Natural killer cell treated with Interleukin-12 subunit alpha and Interleukin-12 subunit beta and Interleukin-15 and Interleukin-18, amount 100 ng/mL, for 72 hours (primary cell): ENCODE measurements at regions not wholly inside any gene's neighbourhood (a gene's known extent, or its start where the extent isn't known, plus 50 kb on each side); places are given as distances from the start of the nearest gene placed in this dataset.
"Not testable (repeated sequence)": the region's sequence is repeated elsewhere in the genome, so short reads cannot be mapped to it uniquely, and the experiment has no call there.

ENCODE experiments used
- ATAC-seq, 2 donors: fragments of 150-1000 bp; cut with Tn5 transposase in 1 of 2; sonication (Bioruptor Pico), chemical (Tn5 transposase) in 1 of 2; 2 replicates each; pipeline ENCODE4 v1.10.0; 2021
- DNase-seq: peaks from one replicate; pipeline ENCODE4 v3.0.0; 2022; ENCODE audit warnings: low spot score
- H3K27ac Mint-ChIP-seq, 2 donors: 1 replicate in 1 of 2; 2 replicates in 1 of 2; pipeline ENCODE4 v1.8.0; 2022; ENCODE audit warnings: mixed read lengths in 2 of 2, mild to moderate bottlenecking in 1 of 2, moderate library complexity in 1 of 2
- H3K27me3 Mint-ChIP-seq, 2 donors: 1 replicate in 1 of 2; 2 replicates in 1 of 2; pipeline ENCODE4 v1.8.0; 2022; ENCODE audit warnings: mixed read lengths in 2 of 2
- H3K36me3 Mint-ChIP-seq: one replicate; pipeline ENCODE4 v1.8.0; 2022; ENCODE audit warnings: mixed read lengths
- H3K4me1 Mint-ChIP-seq, 2 donors: 1 replicate in 1 of 2; 2 replicates in 1 of 2; pipeline ENCODE4 v1.8.0; 2022; ENCODE audit warnings: low read depth in 2 of 2, mixed read lengths in 2 of 2, mild to moderate bottlenecking in 1 of 2
- H3K4me3 Mint-ChIP-seq: one replicate; pipeline ENCODE4 v1.8.0; 2022; ENCODE audit warnings: mixed read lengths
- H3K9me3 Mint-ChIP-seq: 2 replicates; pipeline ENCODE4 v1.8.0; 2022; ENCODE audit warnings: mixed read lengths

GRCh38 chr2:155547571-155547970 is 785.0 kb downstream of the NR4A2 start:
- ATAC-seq (no peak), DNase-seq (no peak)
- H3K27me3 Mint-ChIP-seq: no peaks in the 10 kb centered on the region
- H3K4me1 Mint-ChIP-seq: no peaks in the 10 kb centered on the region
- H3K4me3 Mint-ChIP-seq: no peak overlapping the region
- no peak overlapping the region for H3K27ac Mint-ChIP-seq
- peaks cover 5% of the 10 kb centered on the region for H3K9me3 Mint-ChIP-seq
- no peaks in the 10 kb centered on the region for H3K36me3 Mint-ChIP-seq

- peaks cover 5% of the 10 kb centered on the region for H3K9me3 Mint-ChIP-seq
- H3K36me3 Mint-ChIP-seq: no peaks in the 10 kb centered on the region
- no peak overlapping the region for H3K4me3 Mint-ChIP-seq
- H3K27ac Mint-ChIP-seq: no peak overlapping the region
- no peaks in the 10 kb centered on the region for H3K27me3 Mint-ChIP-seq
- H3K4me1 Mint-ChIP-seq: no peaks in the 10 kb centered on the region
- DNase-seq (no peak), ATAC-seq (no peak)
Observed at GRCh38 chr2:155546721-155547555, 785.6 kb downstream of the NR4A2 start.

- H3K4me3 Mint-ChIP-seq, H3K27me3 Mint-ChIP-seq, H3K36me3 Mint-ChIP-seq, H3K27ac Mint-ChIP-seq, ATAC-seq, H3K4me1 Mint-ChIP-seq, H3K9me3 Mint-ChIP-seq, DNase-seq: not testable (repeated sequence)
Observed at GRCh38 chr2:155539028-155539427, 793.5 kb downstream of the NR4A2 start.

- Mint-ChIP-seq H3K4me1 (no peaks in the 10 kb centered on the region), H3K9me3 (peaks cover 15% of the 10 kb centered on the region), H3K36me3 (no peaks in the 10 kb centered on the region), H3K27ac (no peak overlapping the region), H3K27me3 (no peaks in the 10 kb centered on the region), H3K4me3 (no peak overlapping the region)
- ATAC-seq (no peak), DNase-seq (no peak)
Observed at GRCh38 chr2:155528034-155528433, 804.5 kb downstream of the NR4A2 start.

- ATAC-seq (no peak), DNase-seq (no peak)
- H3K27me3 Mint-ChIP-seq: no peaks in the 10 kb centered on the region
- no peak overlapping the region for H3K27ac Mint-ChIP-seq
- H3K4me3 Mint-ChIP-seq: no peak overlapping the region
- H3K4me1 Mint-ChIP-seq: no peaks in the 10 kb centered on the region
- no peaks in the 10 kb centered on the region for H3K36me3 Mint-ChIP-seq
- H3K9me3 Mint-ChIP-seq: peaks cover 18% of the 10 kb centered on the region
Observed at GRCh38 chr2:155525199-155525598, 807.3 kb downstream of the NR4A2 start.

- no peaks in the 10 kb centered on the region for H3K4me1 Mint-ChIP-seq
- H3K9me3 Mint-ChIP-seq: peaks cover 12% of the 10 kb centered on the region
- no peak overlapping the region for H3K27ac Mint-ChIP-seq
- H3K36me3 Mint-ChIP-seq: no peaks in the 10 kb centered on the region
- H3K27me3 Mint-ChIP-seq: no peaks in the 10 kb centered on the region
- ATAC-seq (no peak), DNase-seq (no peak)
- H3K4me3 Mint-ChIP-seq: no peak overlapping the region
Observed at GRCh38 chr2:155519529-155520130, 812.9 kb downstream of the NR4A2 start.

GRCh38 chr2:155518094-155518493 is 814.4 kb downstream of the NR4A2 start:
- peaks cover 14% of the 10 kb centered on the region for H3K9me3 Mint-ChIP-seq
- no peaks in the 10 kb centered on the region for H3K4me1 Mint-ChIP-seq
- H3K27me3 Mint-ChIP-seq: no peaks in the 10 kb centered on the region
- no peak overlapping the region for H3K27ac Mint-ChIP-seq
- no peak overlapping the region for H3K4me3 Mint-ChIP-seq
- no peak for DNase-seq
- no peaks in the 10 kb centered on the region for H3K36me3 Mint-ChIP-seq
- no peak for ATAC-seq

GRCh38 chr2:155517362-155517761 is 815.2 kb downstream of the NR4A2 start:
- H3K36me3 Mint-ChIP-seq: no peaks in the 10 kb centered on the region
- ATAC-seq (no peak), DNase-seq (no peak)
- no peak overlapping the region for H3K27ac Mint-ChIP-seq
- H3K27me3 Mint-ChIP-seq: no peaks in the 10 kb centered on the region
- H3K9me3 Mint-ChIP-seq: peaks cover 14% of the 10 kb centered on the region
- no peaks in the 10 kb centered on the region for H3K4me1 Mint-ChIP-seq
- H3K4me3 Mint-ChIP-seq: no peak overlapping the region

- peaks cover 11% of the 10 kb centered on the region for H3K9me3 Mint-ChIP-seq
- no peaks in the 10 kb centered on the region for H3K27me3 Mint-ChIP-seq
- ATAC-seq (no peak), DNase-seq (no peak)
- H3K4me1 Mint-ChIP-seq: no peaks in the 10 kb centered on the region
- H3K36me3 Mint-ChIP-seq: no peaks in the 10 kb centered on the region
- H3K4me3 Mint-ChIP-seq: no peak overlapping the region
- no peak overlapping the region for H3K27ac Mint-ChIP-seq
Observed at GRCh38 chr2:155513248-155513647, 814.8 kb downstream of the KCNJ3 start.

- H3K4me3 Mint-ChIP-seq: no peak overlapping the region
- H3K27me3 Mint-ChIP-seq: no peaks in the 10 kb centered on the region
- peaks cover 15% of the 10 kb centered on the region for H3K9me3 Mint-ChIP-seq
- ATAC-seq (no peak), DNase-seq (no peak)
- H3K27ac Mint-ChIP-seq: no peak overlapping the region
- no peaks in the 10 kb centered on the region for H3K4me1 Mint-ChIP-seq
- H3K36me3 Mint-ChIP-seq: peaks cover 5% of the 10 kb centered on the region
Observed at GRCh38 chr2:155502766-155503165, 804.3 kb downstream of the KCNJ3 start.

- Mint-ChIP-seq H3K36me3 (no peaks in the 10 kb centered on the region), H3K27ac (no peak overlapping the region), H3K9me3 (peaks cover 6% of the 10 kb centered on the region), H3K27me3 (no peaks in the 10 kb centered on the region), H3K4me1 (no peaks in the 10 kb centered on the region), H3K4me3 (no peak overlapping the region)
- DNase-seq (no peak), ATAC-seq (no peak)
Observed at GRCh38 chr2:155498106-155498505, 799.6 kb downstream of the KCNJ3 start.

GRCh38 chr2:155494744-155495143 is 796.2 kb downstream of the KCNJ3 start:
- no peak overlapping the region for H3K4me3 Mint-ChIP-seq

GRCh38 chr2:155485141-155485842 is 786.8 kb downstream of the KCNJ3 start:
- H3K4me3 Mint-ChIP-seq: no peak overlapping the region
- H3K27me3 Mint-ChIP-seq: no peaks in the 10 kb centered on the region
- no peak for DNase-seq
- ATAC-seq: no peak
- H3K4me1 Mint-ChIP-seq: no peaks in the 10 kb centered on the region
- H3K36me3 Mint-ChIP-seq: no peaks in the 10 kb centered on the region
- no peak overlapping the region for H3K27ac Mint-ChIP-seq
- peaks cover 12% of the 10 kb centered on the region for H3K9me3 Mint-ChIP-seq

More at GRCh38 chr2:155494744-155495143, 796.2 kb downstream of the KCNJ3 start:
- Mint-ChIP-seq H3K27me3 (no peaks in the 10 kb centered on the region), H3K27ac (no peak overlapping the region), H3K9me3 (peaks cover 8% of the 10 kb centered on the region), H3K36me3 (no peaks in the 10 kb centered on the region), H3K4me1 (no peaks in the 10 kb centered on the region)
- ATAC-seq (no peak), DNase-seq (no peak)

GRCh38 chr2:155481141-155481540 is 782.6 kb downstream of the KCNJ3 start:
- H3K4me1 Mint-ChIP-seq: no peaks in the 10 kb centered on the region

More at GRCh38 chr2:155481141-155481540, 782.6 kb downstream of the KCNJ3 start:
- no peak overlapping the region for H3K27ac Mint-ChIP-seq
- H3K4me3 Mint-ChIP-seq: no peak overlapping the region
- no peaks in the 10 kb centered on the region for H3K27me3 Mint-ChIP-seq
- no peak for ATAC-seq
- no peaks in the 10 kb centered on the region for H3K36me3 Mint-ChIP-seq
- DNase-seq: no peak
- H3K9me3 Mint-ChIP-seq: peaks cover 13% of the 10 kb centered on the region
